Fibroblast of pulmonary artery (primary cell): ENCODE measurements at regions not wholly inside any gene's neighbourhood (a gene's known extent, or its start where the extent isn't known, plus 50 kb on each side); places are given as distances from the start of the nearest gene placed in this dataset.

Source experiments
- DNase-seq: peaks from one replicate; pipeline ENCODE4 v3.0.0-alpha.2; 2010; ENCODE audit warnings: low read depth
- H3K4me3 ChIP-seq: replicated peaks from 2 replicates; pipeline ENCODE4 v1.5.1; 2011; ENCODE audit warnings: low read depth, mild to moderate bottlenecking, control low read depth, low read length, moderate library complexity
- CTCF ChIP-seq: IDR thresholded peaks from 2 replicates; pipeline ENCODE4 v1.5.1; 2011; ENCODE audit warnings: mild to moderate bottlenecking, control low read depth, low read length, inconsistent platforms; ENCODE audit errors: missing control alignments

DNA sequence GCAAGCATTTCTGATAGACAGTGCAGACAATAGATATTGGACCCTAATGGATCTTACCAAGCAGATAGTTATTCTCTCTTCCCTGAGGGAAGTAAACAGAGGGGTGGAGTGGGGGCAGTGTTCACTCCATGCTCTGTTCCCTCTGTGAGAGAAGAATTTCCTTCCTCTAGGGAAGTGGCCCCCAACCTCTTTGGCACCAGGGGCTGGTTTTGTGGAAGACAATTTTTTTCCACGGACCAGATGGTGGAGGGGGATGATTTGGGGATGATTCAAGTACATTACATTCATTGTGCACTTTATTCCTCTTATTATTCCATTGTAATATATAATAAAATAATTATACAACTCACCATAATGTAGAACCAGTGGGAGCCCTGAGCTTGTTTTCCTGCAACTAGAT lies 459.9 kb downstream of the ADGRL2 start:
- H3K4me3 ChIP-seq = no peak overlapping the region
- DNase-seq = no peak
- TF ChIP-seq CTCF = no peak

DNA sequence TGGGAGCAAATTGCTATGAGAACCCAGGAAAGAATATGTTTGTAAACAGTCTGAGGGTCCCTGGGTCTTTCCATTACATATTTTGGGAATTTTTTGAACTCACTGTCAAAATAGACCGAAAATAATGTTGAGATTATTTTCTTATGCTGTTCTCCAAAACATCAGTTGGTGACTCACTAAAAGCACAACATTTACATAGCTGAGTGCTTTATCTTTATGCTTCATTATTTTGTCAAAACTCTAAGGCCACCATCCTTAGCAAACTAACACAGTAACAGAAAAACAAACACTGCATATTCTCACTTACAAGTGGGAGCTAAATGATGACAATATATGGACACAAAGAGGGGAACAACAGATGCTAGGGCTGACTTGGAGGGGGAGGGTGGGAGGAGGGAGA lies 459.3 kb downstream of the ADGRL2 start:
- DNase-seq = peak; percentile 11
- no peak for TF ChIP-seq CTCF
- no peak overlapping the region for H3K4me3 ChIP-seq

DNA sequence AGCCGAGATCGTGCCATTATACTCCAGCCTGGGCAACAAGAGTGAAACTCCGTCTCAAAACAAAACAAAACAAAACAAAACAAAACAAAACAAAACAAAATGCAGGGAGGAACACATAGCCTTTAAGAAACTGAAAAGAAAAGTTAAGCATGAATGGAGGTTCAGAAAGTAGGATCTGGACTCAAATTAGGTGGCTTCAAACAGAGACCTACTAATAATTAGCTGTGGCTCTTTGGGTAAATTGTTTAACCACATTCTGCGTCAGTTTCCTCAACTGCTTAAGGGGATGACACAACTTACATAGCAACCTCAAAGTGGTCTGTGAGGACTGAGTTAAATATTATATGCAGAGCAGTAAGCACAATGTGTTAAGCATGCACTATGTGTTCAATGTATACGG lies 458.2 kb downstream of the ADGRL2 start:
- no peak for DNase-seq
- no peak overlapping the region for H3K4me3 ChIP-seq
- TF ChIP-seq CTCF = no peak

GRCh38 chr1:82246050-82246449 lies 445.3 kb downstream of the ADGRL2 start:
- H3K4me3 ChIP-seq = no peak overlapping the region
- no peak for TF ChIP-seq CTCF
- DNase-seq = no peak

DNA sequence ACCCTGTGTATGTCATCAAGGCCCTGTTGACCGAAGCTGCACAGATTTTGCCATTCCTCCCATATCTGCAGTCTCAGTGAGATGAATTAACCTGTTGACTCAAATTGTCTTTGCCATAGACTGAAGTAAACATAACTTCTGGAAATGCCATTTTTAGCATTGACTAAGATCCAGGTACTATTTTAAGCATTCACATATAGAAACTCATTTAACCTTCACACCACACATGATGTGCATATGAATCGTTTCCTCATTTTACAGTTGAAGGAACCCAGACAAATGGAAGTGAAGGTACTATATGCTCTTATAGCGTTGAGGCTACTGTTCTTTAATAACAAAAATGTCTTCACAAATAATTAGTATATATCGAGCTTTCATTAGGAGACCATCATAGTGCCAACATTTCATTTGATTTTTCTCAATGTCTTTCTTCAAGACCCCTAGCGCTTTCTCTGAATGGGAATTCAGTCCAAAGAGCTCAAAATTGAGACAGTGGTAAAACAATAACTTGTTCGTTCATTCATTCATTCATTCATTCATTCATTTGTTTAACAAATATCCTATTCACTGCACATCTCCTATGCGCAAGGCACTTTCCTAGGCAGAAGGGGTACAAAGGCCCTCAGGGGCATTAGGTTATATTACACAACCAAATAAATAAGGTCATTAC lies 444.7 kb downstream of the ADGRL2 start:
- DNase-seq = no peak
- TF ChIP-seq CTCF = no peak
- no peak overlapping the region for H3K4me3 ChIP-seq

DNA sequence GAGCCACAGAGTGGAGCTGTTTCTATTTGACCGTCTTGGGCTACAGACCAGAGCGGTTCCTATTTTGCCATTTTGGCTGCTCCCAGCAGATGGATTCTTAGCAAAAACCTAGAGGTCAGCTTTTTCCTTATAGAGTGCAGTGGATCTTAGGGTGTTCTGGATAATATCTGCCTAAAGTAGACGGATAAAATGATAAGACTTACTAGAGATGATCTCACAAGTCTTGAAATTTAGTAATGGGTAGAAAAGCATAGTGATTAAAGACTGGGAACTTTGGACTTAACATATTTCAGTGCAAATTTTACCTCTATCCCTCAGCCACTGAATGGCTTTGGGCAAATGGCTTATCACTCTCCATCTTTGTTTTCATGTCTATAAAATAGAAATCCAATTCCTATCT lies 439.8 kb downstream of the ADGRL2 start:
- DNase-seq = no peak
- TF ChIP-seq CTCF = no peak

GRCh38 chr1:82230667-82231066 lies 429.9 kb downstream of the ADGRL2 start:
- no peak for TF ChIP-seq CTCF
- no peak overlapping the region for H3K4me3 ChIP-seq
- no peak for DNase-seq

More for the DNA sequence above, 439.8 kb downstream of the ADGRL2 start:
- H3K4me3 ChIP-seq = no peak overlapping the region
